IMR-90 (cell line): ENCODE measurements at regions not wholly inside any gene's neighbourhood (a gene's known extent, or its start where the extent isn't known, plus 50 kb on each side); places are given as distances from the start of the nearest gene placed in this dataset.
"Not testable (repeated sequence)": the region's sequence is repeated elsewhere in the genome, so short reads cannot be mapped to it uniquely, and the experiment has no call there.

ENCODE experiments used
- ATAC-seq: fragments of 200-7000 bp; cut with Tn5 transposase; 2 replicates; pipeline ENCODE4 v1.9.1; 2020; ENCODE audit warnings: low read depth, mild to moderate bottlenecking, moderate library complexity
- BruUV-seq: library from RNA; stranded (reverse); fragments of 400-500 nt; replicated peaks from 2 replicates; lab custom pipeline; 2021; lab: Mats Ljungman, UMichigan
- CTCF ChIA-PET: fragments of 300-600 bp; formaldehyde crosslinking; extraction: SDS; loops from one replicate; lab custom pipeline; 2021; ENCODE audit warnings: antibody characterized with exemption; lab: Yijun Ruan, JAX
- POLR2A ChIA-PET: fragments of 300-600 bp; sonication (Branson Sonifier 250); formaldehyde crosslinking; loops from one replicate; lab custom pipeline; 2022; ENCODE audit warnings: antibody characterized with exemption; ENCODE audit not compliant: unreplicated experiment; lab: Charles Lee
- DNase-seq: peaks from one replicate; pipeline ENCODE4 v3.0.0; 2013
- H2AFZ ChIP-seq: replicated peaks from 2 replicates; pipeline ENCODE3; 2013; ENCODE audit warnings: low read length, mild to moderate bottlenecking; ENCODE audit not compliant: poor library complexity
- H2AK5ac ChIP-seq: 2 replicates; pipeline ENCODE4 v1.6.1; 2013; ENCODE audit warnings: low read depth, low read length, inconsistent platforms
- H2AK9ac ChIP-seq: replicated peaks from 2 replicates; pipeline ENCODE3; 2013; ENCODE audit warnings: mild to moderate bottlenecking, low read depth, low read length, moderate library complexity; ENCODE audit not compliant: poor library complexity
- H2BK120ac ChIP-seq: 2 replicates; pipeline ENCODE4 v1.6.1; 2013; ENCODE audit warnings: low read depth, low read length, inconsistent platforms
- H2BK15ac ChIP-seq: 3 replicates; pipeline ENCODE4 v1.6.1; 2013; ENCODE audit warnings: low read depth, low read length, inconsistent platforms
- H2BK20ac ChIP-seq: 2 replicates; pipeline ENCODE4 v1.6.1; 2013; ENCODE audit warnings: low read depth, mild to moderate bottlenecking, inconsistent platforms, low read length, moderate library complexity
- H2BK5ac ChIP-seq: 2 replicates; pipeline ENCODE4 v1.6.1; 2013; ENCODE audit warnings: mild to moderate bottlenecking, low read depth, low read length, inconsistent platforms; ENCODE audit not compliant: poor library complexity, severe bottlenecking
- H3K14ac ChIP-seq: replicated peaks from 2 replicates; pipeline ENCODE4 v1.6.1; 2013; ENCODE audit warnings: low read depth, low read length, inconsistent platforms
- H3K18ac ChIP-seq: 2 replicates; pipeline ENCODE4 v1.6.1; 2013; ENCODE audit warnings: low read depth, low read length, control low read depth
- H3K23ac ChIP-seq: 2 replicates; pipeline ENCODE4 v1.6.1; 2013; ENCODE audit warnings: low read depth, low read length, inconsistent platforms
- H3K27ac ChIP-seq: 2 replicates; pipeline ENCODE4 v1.5.1; 2013; ENCODE audit warnings: mild to moderate bottlenecking, control low read depth, low read length; ENCODE audit not compliant: insufficient read depth
- H3K27me3 ChIP-seq: 2 replicates; pipeline ENCODE4 v1.6.1; 2013; ENCODE audit warnings: low read length; ENCODE audit not compliant: control insufficient read depth, insufficient read depth
- H3K36me3 ChIP-seq: 2 replicates; pipeline ENCODE4 v1.6.1; 2013; ENCODE audit warnings: low read length, mixed read lengths; ENCODE audit not compliant: control insufficient read depth, insufficient read depth
- H3K4ac ChIP-seq: 2 replicates; pipeline ENCODE4 v1.6.1; 2013; ENCODE audit warnings: low read depth, low read length, inconsistent platforms
- H3K4me1 ChIP-seq: 2 replicates; pipeline ENCODE4 v1.6.1; 2013; ENCODE audit warnings: low read length, mixed read lengths; ENCODE audit not compliant: control insufficient read depth, insufficient read depth
- H3K4me2 ChIP-seq: 2 replicates; pipeline ENCODE4 v1.6.1; 2013; ENCODE audit warnings: low read depth, mild to moderate bottlenecking, control low read depth, low read length, moderate library complexity
- H3K4me3 ChIP-seq: 2 replicates; pipeline ENCODE4 v1.5.1; 2013; ENCODE audit warnings: low read depth, mild to moderate bottlenecking, control low read depth, low read length, moderate library complexity; ENCODE audit not compliant: insufficient read depth
- H3K56ac ChIP-seq: 2 replicates; pipeline ENCODE4 v1.6.1; 2013; ENCODE audit warnings: low read length, inconsistent platforms; ENCODE audit not compliant: insufficient read depth; ENCODE audit errors: extremely low read depth
- H3K79me1 ChIP-seq, 2 experiments: 2 replicates each; pipeline ENCODE4 v1.6.1; 2013; ENCODE audit warnings: low read length in 2 of 2, inconsistent platforms in 1 of 2, low read depth in 1 of 2
- H3K9ac ChIP-seq: 2 replicates; pipeline ENCODE4 v1.6.1; 2013; ENCODE audit warnings: low read depth, low read length, control low read depth
- H3K9me1 ChIP-seq: 2 replicates; pipeline ENCODE4 v1.6.1; 2013; ENCODE audit warnings: low read length, inconsistent platforms; ENCODE audit not compliant: insufficient read depth
- H3K9me3 ChIP-seq: 2 replicates; pipeline ENCODE4 v1.6.1; 2013; ENCODE audit warnings: low read length; ENCODE audit not compliant: control insufficient read depth, insufficient read depth
- H4K20me1 ChIP-seq: 2 replicates; pipeline ENCODE4 v1.6.1; 2013; ENCODE audit warnings: low read length, inconsistent platforms; ENCODE audit not compliant: insufficient read depth
- H4K5ac ChIP-seq: 2 replicates; pipeline ENCODE4 v1.6.1; 2013; ENCODE audit warnings: mild to moderate bottlenecking, low read depth, low read length, control low read depth
- H4K8ac ChIP-seq, 2 experiments: 2 replicates each; pipeline ENCODE4 v1.6.1; 2013; ENCODE audit warnings: low read depth in 2 of 2, low read length in 2 of 2, control low read depth in 1 of 2, inconsistent platforms in 1 of 2
- H4K91ac ChIP-seq: 2 replicates; pipeline ENCODE4 v1.6.1; 2013; ENCODE audit warnings: low read depth, low read length, inconsistent platforms; ENCODE audit not compliant: insufficient read depth
- WGBS, 2 experiments: methylation state at CpG; one replicate each; pipeline versions ENCODE4 v1.1.5 to v1.1.7; 2013; ENCODE audit warnings: missing lambda C conversion rate in 2 of 2; ENCODE audit not compliant: insufficient read length in 1 of 2; ENCODE audit errors: extremely low coverage in 2 of 2; 5-methylcytosine and 5-hydroxymethylcytosine counted together
- dilution Hi-C: fragments of 300-500 bp; cut with HindIII; formaldehyde crosslinking; loops from one replicate; pipeline ENCODE4 v1.14.3; 2018; ENCODE audit warnings: low sequenced_read_pairs; ENCODE audit not compliant: unreplicated experiment
- in situ Hi-C: fragments of 300-500 bp; cut with MboI; formaldehyde crosslinking; loops from 3 replicates; pipeline ENCODE4 v1.14.3; 2019; ENCODE audit warnings: low sequenced_read_pairs, inconsistent platforms, mixed read lengths
- intact Hi-C: fragments of 100-400 bp; cut with micrococcal nuclease; formaldehyde crosslinking; loops from 2 replicates; pipeline ENCODE4 v1.10.0; 2022

- H2AK9ac ChIP-seq, intact Hi-C loops, H3K9me1 ChIP-seq, H2BK15ac ChIP-seq, H3K27ac ChIP-seq, H4K8ac ChIP-seq, H3K9ac ChIP-seq, H3K4me2 ChIP-seq, H3K4me1 ChIP-seq, H3K27me3 ChIP-seq, H2AK5ac ChIP-seq, H3K4ac ChIP-seq, H3K9me3 ChIP-seq, POLR2A ChIA-PET, H2BK120ac ChIP-seq, H2BK20ac ChIP-seq, H3K23ac ChIP-seq, H4K20me1 ChIP-seq, BruUV-seq, H4K5ac ChIP-seq, H2BK5ac ChIP-seq, H3K56ac ChIP-seq, H3K36me3 ChIP-seq, CTCF ChIA-PET, in situ Hi-C loops, H4K91ac ChIP-seq, H3K14ac ChIP-seq, ATAC-seq, H3K18ac ChIP-seq, H3K4me3 ChIP-seq, H2AFZ ChIP-seq, DNase-seq, H3K79me1 ChIP-seq, dilution Hi-C loops: not testable (repeated sequence)
- WGBS, 2 experiments, result no CpG with 5 or more reads among the region's 25 CpGs
These were observed 136.3 kb downstream of the TBC1D2B start for GRCh38 chr15:77941090-77941827.
